ENCODE measurements at regions not wholly inside any gene's neighbourhood (a gene's known extent, or its start where the extent isn't known, plus 50 kb on each side); places are given as distances from the start of the nearest gene placed in this dataset.

GRCh38 chr10:123537188-123537961 lies 128.8 kb upstream of the GPR26 start:
- no peak for DNase-seq

GRCh38 chr10:123538401-123539320 lies 127.5 kb upstream of the GPR26 start:
- no peak for DNase-seq

- DNase-seq: no peak
Observed at GRCh38 chr10:123544986-123545385, 121.2 kb upstream of the GPR26 start.

GRCh38 chr10:123548770-123549169 lies 117.4 kb upstream of the GPR26 start:
- no peak for DNase-seq

- no peak for DNase-seq
Observed at GRCh38 chr10:123549761-123550454, 116.2 kb upstream of the GPR26 start.

- no peak for DNase-seq
Observed at GRCh38 chr10:123550675-123551096, 115.5 kb upstream of the GPR26 start.

- no peak for DNase-seq
Observed at GRCh38 chr10:123551259-123551658, 114.9 kb upstream of the GPR26 start.

- DNase-seq: no peak
Observed at GRCh38 chr10:123552760-123553554, 113.2 kb upstream of the GPR26 start.

GRCh38 chr10:123553810-123554430 lies 112.2 kb upstream of the GPR26 start:
- DNase-seq: no peak

GRCh38 chr10:123554656-123555055 lies 111.5 kb upstream of the GPR26 start:
- DNase-seq: no peak

- DNase-seq: no peak
Observed at GRCh38 chr10:123555616-123556015, 110.5 kb upstream of the GPR26 start.

- no peak for DNase-seq
Observed at GRCh38 chr10:123556049-123556448, 110.1 kb upstream of the GPR26 start.

GRCh38 chr10:123556736-123557135 lies 109.4 kb upstream of the GPR26 start:
- no peak for DNase-seq

- DNase-seq: no peak
Observed at GRCh38 chr10:123557366-123558108, 108.6 kb upstream of the GPR26 start.

- no peak for DNase-seq
Observed at GRCh38 chr10:123558651-123559050, 107.5 kb upstream of the GPR26 start.

GRCh38 chr10:123559066-123559822 lies 106.9 kb upstream of the GPR26 start:
- DNase-seq: peak; percentile 60

- DNase-seq: no peak
Observed at GRCh38 chr10:123559823-123560092, 106.4 kb upstream of the GPR26 start.

- no peak for DNase-seq
Observed at GRCh38 chr10:123560301-123561140, 105.6 kb upstream of the GPR26 start.

GRCh38 chr10:123561141-123561440 lies 105.1 kb upstream of the GPR26 start:
- no peak for DNase-seq

GRCh38 chr10:123562387-123562786 lies 103.8 kb upstream of the GPR26 start:
- DNase-seq: no peak
